ENCODE measurements at regions not wholly inside any gene's neighbourhood (a gene's known extent, or its start where the extent isn't known, plus 50 kb on each side); places are given as distances from the start of the nearest gene placed in this dataset.

GRCh38 chr2:128505575-128506526 is 187.2 kb upstream of the HS6ST1 start:
- CTCF ChIA-PET, result no interaction called here
- no peak overlapping the region for H3K4me3 Mint-ChIP-seq
- Histone ChIP-seq H3K27me3 (ENCODE audit: control insufficient read depth in 1 of 2, insufficient read depth in 2 of 2, low read length in 2 of 2) (no peaks in the 10 kb centered on the region), H3K36me3 (ENCODE audit: insufficient read depth, low read length) (no peaks in the 10 kb centered on the region), H3K9me3 (ENCODE audit: control insufficient read depth in 1 of 2, insufficient read depth in 1 of 2, low read length in 2 of 2) (no peaks in the 10 kb centered on the region), H3K4me1 (ENCODE audit: insufficient read depth, low read length) (no peaks in the 10 kb centered on the region), H3K27ac (ENCODE audit: low read depth in 1 of 2, low read length in 2 of 2) (no peak overlapping the region), H3K4me3 (ENCODE audit: low read length) (no peak overlapping the region)
- ATAC-seq (ENCODE audit: poor library complexity) (no peak), DNase-seq (no peak)
- TF ChIP-seq CTCF (IDR thresholded peaks at IDR 0.05), result no peak
- no peaks in the 10 kb centered on the region for H3K27me3 Mint-ChIP-seq
- intact Hi-C loops (cut with DNase I, micrococcal nuclease), result no loop called here
- H3K4me1 Mint-ChIP-seq (ENCODE audit: low read depth), result no peaks in the 10 kb centered on the region
- H3K9me3 Mint-ChIP-seq, result no peaks in the 10 kb centered on the region
- POLR2A ChIA-PET, result no interaction called here
- H3K27ac Mint-ChIP-seq, result no peak overlapping the region
- H3K36me3 Mint-ChIP-seq (ENCODE audit: low read depth), result no peaks in the 10 kb centered on the region

GRCh38 chr2:128506534-128506933 is 187.9 kb upstream of the HS6ST1 start:
- H3K9me3 Mint-ChIP-seq, result no peaks in the 10 kb centered on the region
- H3K4me3 Mint-ChIP-seq, result no peak overlapping the region
- no peaks in the 10 kb centered on the region for H3K27me3 ChIP-seq (ENCODE audit: control insufficient read depth in 1 of 2, insufficient read depth in 2 of 2, low read length in 2 of 2)
- ChIA-PET POLR2A (no interaction called here), CTCF (no interaction called here)
- no peaks in the 10 kb centered on the region for H3K36me3 ChIP-seq (ENCODE audit: insufficient read depth, low read length)
- no peak overlapping the region for H3K27ac ChIP-seq (ENCODE audit: low read depth in 1 of 2, low read length in 2 of 2)
- H3K9me3 ChIP-seq (ENCODE audit: control insufficient read depth in 1 of 2, insufficient read depth in 1 of 2, low read length in 2 of 2), result peaks cover 0 to 5% of the 10 kb centered on the region in 2 experiments
- no peaks in the 10 kb centered on the region for H3K4me1 ChIP-seq (ENCODE audit: insufficient read depth, low read length)
- TF ChIP-seq CTCF (IDR thresholded peaks at IDR 0.05), result no peak
- H3K4me3 ChIP-seq (ENCODE audit: low read length), result no peak overlapping the region
- no peak for DNase-seq
- intact Hi-C loops (cut with DNase I, micrococcal nuclease), result no loop called here
- H3K36me3 Mint-ChIP-seq (ENCODE audit: low read depth), result no peaks in the 10 kb centered on the region
- no peak for ATAC-seq (ENCODE audit: poor library complexity)
- H3K27me3 Mint-ChIP-seq, result no peaks in the 10 kb centered on the region
- H3K4me1 Mint-ChIP-seq (ENCODE audit: low read depth), result no peaks in the 10 kb centered on the region
- no peak overlapping the region for H3K27ac Mint-ChIP-seq

DNA sequence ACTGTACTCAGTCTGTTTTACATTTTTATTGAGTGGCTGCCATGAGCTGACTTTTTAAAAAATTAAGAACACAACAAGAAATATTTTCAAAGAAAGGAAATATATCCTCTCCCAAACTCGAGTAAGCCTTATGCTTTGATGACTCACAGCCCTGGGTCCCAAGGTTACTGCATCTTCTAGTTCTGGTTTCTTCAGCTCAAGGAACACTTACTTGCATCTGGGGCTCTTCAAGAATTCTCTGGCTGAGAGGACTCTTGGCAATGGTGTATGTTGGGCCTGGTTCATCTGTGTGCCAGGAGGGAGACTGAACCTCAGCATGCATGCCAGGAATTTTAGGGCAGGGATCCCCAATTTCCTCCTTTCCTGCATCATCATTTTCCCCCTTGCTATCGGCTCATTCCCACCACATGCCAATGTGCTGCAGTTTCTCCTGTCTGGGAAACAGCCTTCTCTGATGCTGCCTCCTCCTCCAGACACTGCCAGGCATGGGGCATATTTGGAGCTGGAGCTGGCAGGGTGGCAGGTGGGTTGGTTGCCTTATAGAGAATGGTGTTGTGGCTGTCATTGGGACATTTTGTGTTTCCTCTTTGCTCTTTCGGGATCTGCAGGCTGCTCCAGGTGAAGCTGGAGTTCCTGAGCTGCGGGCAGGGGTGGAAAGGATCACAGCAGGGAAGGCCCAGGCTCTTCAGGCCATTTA is 192.2 kb upstream of the HS6ST1 start:
- H3K4me1 ChIP-seq (ENCODE audit: insufficient read depth, low read length), result no peaks in the 10 kb centered on the region
- CTCF ChIA-PET, result interaction anchor here (0.8 kb wide), 1 partner anchor 27 kb away, joined by 3 read pairs; no protein-coding TSS in a partner anchor

More for the DNA sequence above, 192.2 kb upstream of the HS6ST1 start:
- Histone ChIP-seq H3K27ac (ENCODE audit: low read depth in 1 of 2, low read length in 2 of 2) (no peak overlapping the region), H3K36me3 (ENCODE audit: insufficient read depth, low read length) (no peaks in the 10 kb centered on the region), H3K4me3 (ENCODE audit: low read length) (no peak overlapping the region), H3K27me3 (ENCODE audit: control insufficient read depth in 1 of 2, insufficient read depth in 2 of 2, low read length in 2 of 2) (no peaks in the 10 kb centered on the region), H3K9me3 (ENCODE audit: control insufficient read depth in 1 of 2, insufficient read depth in 1 of 2, low read length in 2 of 2) (peaks cover 0 to 12% of the 10 kb centered on the region in 2 experiments)
- ATAC-seq (ENCODE audit: poor library complexity) (no peak), DNase-seq (no peak)
- no peaks in the 10 kb centered on the region for H3K4me1 Mint-ChIP-seq (ENCODE audit: low read depth)
- no peaks in the 10 kb centered on the region for H3K36me3 Mint-ChIP-seq (ENCODE audit: low read depth)
- intact Hi-C loops (cut with DNase I, micrococcal nuclease), result no loop called here
- POLR2A ChIA-PET, result no interaction called here
- no peaks in the 10 kb centered on the region for H3K27me3 Mint-ChIP-seq
- no peak overlapping the region for H3K27ac Mint-ChIP-seq
- TF ChIP-seq CTCF (IDR thresholded peaks at IDR 0.05), result no peak
- no peaks in the 10 kb centered on the region for H3K9me3 Mint-ChIP-seq
- H3K4me3 Mint-ChIP-seq, result no peak overlapping the region

Measured in CD4-positive, alpha-beta T cell (primary cell).